H1 (cell line): ENCODE measurements at regions not wholly inside any gene's neighbourhood (a gene's known extent, or its start where the extent isn't known, plus 50 kb on each side); places are given as distances from the start of the nearest gene placed in this dataset.

Experiments used
- CTCF ChIA-PET: fragments of 300-600 bp; sonication (Branson Sonifier 250); formaldehyde crosslinking; loops from one replicate; lab custom pipeline; 2021; ENCODE audit not compliant: partially characterized antibody; lab: Charles Lee
- POLR2A ChIA-PET: fragments of 300-600 bp; sonication (Branson Sonifier 250); formaldehyde crosslinking; loops from one replicate; lab custom pipeline; 2021; ENCODE audit warnings: inconsistent platforms; ENCODE audit not compliant: partially characterized antibody; lab: Charles Lee
- DNase-seq, 2 experiments: peaks; one replicate each; pipeline versions ENCODE4 v3.0.0 to v3.0.0-alpha.2; 2010 to 2022; ENCODE audit warnings: low spot score in 2 of 2, low read depth in 1 of 2, mixed read lengths in 1 of 2
- FAIRE-seq: peaks from 2 replicates; lab custom pipeline; 2011; peaks lifted over from hg19 to GRCh38; lab: Jason Lieb, UNC
- H2AFZ ChIP-seq: 2 replicates; pipeline ENCODE4 v1.8.1; 2012; ENCODE audit warnings: low read length, inconsistent platforms
- H2AK5ac ChIP-seq: 2 replicates; pipeline ENCODE4 v1.6.1; 2013; ENCODE audit warnings: low read depth, low read length
- H2BK120ac ChIP-seq: replicated peaks from 2 replicates; pipeline ENCODE3; 2013; ENCODE audit warnings: low read depth, low read length, inconsistent platforms
- H2BK12ac ChIP-seq: 2 replicates; pipeline ENCODE4 v1.6.1; 2013; ENCODE audit warnings: low read depth, low read length
- H2BK15ac ChIP-seq: 2 replicates; pipeline ENCODE4 v1.6.1; 2013; ENCODE audit warnings: low read length
- H2BK20ac ChIP-seq: 2 replicates; pipeline ENCODE4 v1.6.1; 2013; ENCODE audit warnings: low read length
- H2BK5ac ChIP-seq: 2 replicates; pipeline ENCODE4 v1.6.1; 2013; ENCODE audit warnings: low read depth, low read length
- H3K14ac ChIP-seq: 2 replicates; pipeline ENCODE4 v1.6.1; 2013; ENCODE audit warnings: inconsistent platforms; ENCODE audit not compliant: insufficient read length
- H3K18ac ChIP-seq: 2 replicates; pipeline ENCODE4 v1.6.1; 2013; ENCODE audit warnings: low read length; ENCODE audit errors: extremely low read depth
- H3K23ac ChIP-seq: 2 replicates; pipeline ENCODE4 v1.6.1; 2013; ENCODE audit warnings: inconsistent platforms; ENCODE audit not compliant: insufficient read length
- H3K23me2 ChIP-seq: 2 replicates; pipeline ENCODE4 v1.6.1; 2013; ENCODE audit warnings: low read depth, low read length
- H3K27ac ChIP-seq: 2 replicates; pipeline ENCODE4 v1.6.1; 2011; ENCODE audit warnings: low read depth, low read length, inconsistent platforms
- H3K27me3 ChIP-seq, 4 experiments: replicated peaks in 1 of 4; 1 replicate in 1 of 4; 2 replicates in 3 of 4; pipeline versions ENCODE4 v1.6.1 to v1.8.1; 2011 to 2013; ENCODE audit warnings: low read length in 3 of 4, mild to moderate bottlenecking in 3 of 4, inconsistent platforms in 2 of 4, mixed read lengths in 2 of 4, moderate library complexity in 1 of 4; ENCODE audit not compliant: control insufficient read depth in 3 of 4, insufficient read depth in 3 of 4; ENCODE audit errors: extremely low read depth in 1 of 4
- H3K36me3 ChIP-seq, 4 experiments: 2 replicates each; pipeline versions ENCODE4 v1.6.1 to v1.8.1; 2011 to 2013; ENCODE audit warnings: mild to moderate bottlenecking in 4 of 4, low read length in 3 of 4, moderate library complexity in 2 of 4, control low read depth in 1 of 4, inconsistent platforms in 1 of 4; ENCODE audit not compliant: insufficient read depth in 4 of 4, control insufficient read depth in 2 of 4
- H3K4ac ChIP-seq: replicated peaks from 2 replicates; pipeline ENCODE3; 2013; ENCODE audit warnings: low read length, low read depth, mixed read lengths, inconsistent platforms; ENCODE audit not compliant: insufficient read length
- H3K4me1 ChIP-seq, 4 experiments: replicated peaks in 1 of 4; 1 replicate in 1 of 4; 2 replicates in 3 of 4; pipeline versions ENCODE4 v1.6.1 to v1.8.1; 2011 to 2013; ENCODE audit warnings: low read length in 3 of 4, inconsistent platforms in 2 of 4, mixed read lengths in 1 of 4; ENCODE audit not compliant: insufficient read depth in 4 of 4, control insufficient read depth in 3 of 4
- H3K4me2 ChIP-seq, 2 experiments: 2 replicates each; pipeline versions ENCODE4 v1.6.1 to v1.8.1; 2011 to 2013; ENCODE audit warnings: low read depth in 2 of 2, low read length in 2 of 2, control low read depth in 1 of 2, inconsistent platforms in 1 of 2, mild to moderate bottlenecking in 1 of 2; ENCODE audit not compliant: insufficient read depth in 1 of 2
- H3K4me3 ChIP-seq, 4 experiments: fragments of 200-600, 300-600 bp in 1 of 4; sonication (generic), shearing (Covaris generic), sonication (Bioruptor Twin) in 1 of 4; 2 replicates each; pipeline versions ENCODE4 v1.5.1 to v1.8.1; 2011 to 2016; ENCODE audit warnings: low read length in 4 of 4, low read depth in 3 of 4, control low read depth in 2 of 4, inconsistent platforms in 2 of 4, mild to moderate bottlenecking in 2 of 4, mixed read lengths in 1 of 4, moderate library complexity in 1 of 4; ENCODE audit not compliant: insufficient read depth in 2 of 4; ENCODE audit errors: extremely low read depth in 1 of 4
- H3K56ac ChIP-seq: replicated peaks from 2 replicates; pipeline ENCODE3; 2013; ENCODE audit warnings: low read depth, mild to moderate bottlenecking, mixed read lengths, low read length, inconsistent platforms; ENCODE audit not compliant: insufficient read length
- H3K79me1 ChIP-seq: 2 replicates; pipeline ENCODE4 v1.6.1; 2013; ENCODE audit warnings: low read depth, low read length, control low read depth
- H3K79me2 ChIP-seq, 2 experiments: 2 replicates each; pipeline versions ENCODE4 v1.6.1 to v1.8.1; 2012 to 2013; ENCODE audit warnings: low read length in 2 of 2, mild to moderate bottlenecking in 2 of 2, inconsistent platforms in 1 of 2; ENCODE audit not compliant: insufficient read depth in 2 of 2, control insufficient read depth in 1 of 2
- H3K9ac ChIP-seq, 4 experiments: replicated peaks in 1 of 4; 1 replicate in 1 of 4; 2 replicates in 3 of 4; pipeline versions ENCODE4 v1.6.1 to v1.8.1; 2011 to 2013; ENCODE audit warnings: low read depth in 3 of 4, low read length in 3 of 4, control low read depth in 2 of 4, mild to moderate bottlenecking in 2 of 4, moderate library complexity in 2 of 4, inconsistent platforms in 1 of 4; ENCODE audit errors: extremely low read depth in 1 of 4
- H3K9me3 ChIP-seq, 2 experiments: 2 replicates each; pipeline versions ENCODE4 v1.6.1 to v1.8.1; 2012 to 2013; ENCODE audit warnings: mild to moderate bottlenecking in 2 of 2, moderate library complexity in 2 of 2, control low read depth in 1 of 2, inconsistent platforms in 1 of 2, low read depth in 1 of 2, low read length in 1 of 2, mixed read lengths in 1 of 2; ENCODE audit not compliant: insufficient read depth in 2 of 2
- H4K20me1 ChIP-seq, 2 experiments: replicated peaks in 1 of 2; 2 replicates each; pipeline versions ENCODE3 to v1.8.1; 2011 to 2013; ENCODE audit warnings: inconsistent platforms in 2 of 2, low read length in 2 of 2, mild to moderate bottlenecking in 1 of 2; ENCODE audit not compliant: insufficient read depth in 2 of 2, control insufficient read depth in 1 of 2
- H4K5ac ChIP-seq: 2 replicates; pipeline ENCODE4 v1.6.1; 2013; ENCODE audit warnings: low read length, low read depth, mixed read lengths, inconsistent platforms; ENCODE audit not compliant: insufficient read length
- H4K8ac ChIP-seq: 2 replicates; pipeline ENCODE4 v1.8.0; 2013; ENCODE audit warnings: mild to moderate bottlenecking, moderate library complexity, low read length, inconsistent platforms; ENCODE audit not compliant: insufficient read depth; ENCODE audit errors: extremely low read depth
- H4K91ac ChIP-seq: replicated peaks from 2 replicates; pipeline ENCODE3; 2013; ENCODE audit warnings: low read length, mixed read lengths, inconsistent platforms; ENCODE audit not compliant: insufficient read length
- ASH2L ChIP-seq: fragments of 200-600, 300-600 bp; sonication (generic); IDR thresholded peaks from one replicate; pipeline ENCODE4 v1.7.1; 2017; ENCODE audit warnings: low read length
- BACH1 ChIP-seq: IDR thresholded peaks from 2 replicates; pipeline ENCODE4 v1.6.1; 2012; ENCODE audit warnings: low read length, improper control_type of control experiment
- BCL11A ChIP-seq, 2 experiments: IDR thresholded peaks; one replicate each; pipeline ENCODE4 v1.6.1; 2011; ENCODE audit warnings: low read depth in 2 of 2, low read length in 2 of 2, mild to moderate bottlenecking in 2 of 2
- CHD2 ChIP-seq: IDR thresholded peaks from 2 replicates; pipeline ENCODE4 v1.6.1; 2012; ENCODE audit warnings: low read length, improper control_type of control experiment
- EZH2 ChIP-seq: fragments of 200-600 bp; sonication (generic); IDR thresholded peaks from 2 replicates; pipeline ENCODE4 v1.7.1; 2012; ENCODE audit warnings: low read depth, mild to moderate bottlenecking, moderate library complexity, low read length, inconsistent platforms; ENCODE audit not compliant: severe bottlenecking
- NANOG ChIP-seq: IDR thresholded peaks from 2 replicates; pipeline ENCODE4 v1.6.1; 2011; ENCODE audit warnings: low read length, low read depth, mild to moderate bottlenecking, inconsistent platforms; ENCODE audit not compliant: insufficient read depth, poor library complexity, severe bottlenecking
- RXRA ChIP-seq: IDR thresholded peaks from 2 replicates; pipeline ENCODE4 v1.6.1; 2011; ENCODE audit warnings: low read depth, mild to moderate bottlenecking, low read length, moderate library complexity; ENCODE audit not compliant: insufficient read depth
- SIRT6 ChIP-seq: IDR thresholded peaks from one replicate; pipeline ENCODE4 v1.7.1; 2012; ENCODE audit warnings: low read length, inconsistent platforms
- SUZ12 ChIP-seq: fragments of 200-600 bp; sonication (generic); IDR thresholded peaks from 2 replicates; pipeline ENCODE4 v1.6.1; 2012; ENCODE audit warnings: mild to moderate bottlenecking, inconsistent platforms, low read length, moderate library complexity, mixed read lengths
- TAF7 ChIP-seq: optimal IDR thresholded peaks from 2 replicates; pipeline ENCODE3; 2011; ENCODE audit warnings: low read depth, mild to moderate bottlenecking, inconsistent platforms, low read length, moderate library complexity, borderline replicate concordance
- WGBS, 2 experiments: shearing (Covaris generic) in 1 of 2; methylation state at CpG; one replicate each; pipeline versions ENCODE4 v1.1.6 to v1.1.7; 2013 to 2015; ENCODE audit warnings: low lambda C conversion rate in 2 of 2, mixed read lengths in 2 of 2, inconsistent platforms in 1 of 2, low coverage in 1 of 2, missing lambda C conversion rate in 1 of 2; ENCODE audit not compliant: insufficient replicate concordance in 2 of 2, insufficient coverage in 1 of 2, insufficient read length in 1 of 2; ENCODE audit errors: extremely low coverage in 1 of 2, missing lambda C conversion rate in 1 of 2; 5-methylcytosine and 5-hydroxymethylcytosine counted together
- TF ChIP-seq, protein P1 (sequence below): IDR thresholded peaks from 2 replicates; pipeline ENCODE4 v1.6.1; 2012; ENCODE audit warnings: inconsistent platforms

DNA sequence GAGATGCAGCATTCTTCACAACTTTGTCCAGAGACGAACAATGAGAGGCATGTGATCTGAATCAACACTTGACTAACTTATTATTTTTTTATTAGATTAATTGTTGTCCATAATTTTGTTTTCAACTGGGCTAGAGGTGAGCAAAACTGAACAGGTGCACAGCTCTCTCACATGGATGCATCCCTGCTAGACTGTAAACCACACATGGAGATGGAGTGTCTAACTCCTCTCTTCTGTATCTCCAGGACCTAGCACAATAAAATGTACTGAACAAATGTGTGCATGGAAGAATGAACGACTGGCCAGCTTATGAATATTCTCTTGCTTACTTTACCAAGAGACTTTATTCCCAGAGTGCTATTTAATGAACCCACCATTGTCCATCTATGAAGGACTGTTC is 627.7 kb downstream of the LIG4 start:
- Histone ChIP-seq H3K27me3 (peaks cover 0 to 2% (median 0%) of the 10 kb centered on the region in 4 experiments; a peak in 1 of 7 replicates), H4K20me1 (no peaks in the 10 kb centered on the region), H3K9ac (no peak overlapping the region), H4K91ac (no peak overlapping the region), H3K27ac (no peak overlapping the region), H3K14ac (no peak overlapping the region), H2AFZ (no peak overlapping the region), H3K4me2 (no peak overlapping the region), H4K8ac (no peak overlapping the region), H2BK20ac (no peak overlapping the region), H3K4me3 (no peak overlapping the region), H2BK5ac (no peak overlapping the region), H3K79me2 (no peaks in the 10 kb centered on the region), H3K56ac (no peak overlapping the region), H3K9me3 (no peaks in the 10 kb centered on the region), H2AK5ac (no peak overlapping the region), H2BK120ac (no peak overlapping the region), H4K5ac (no peak overlapping the region), H3K79me1 (no peaks in the 10 kb centered on the region; the same call in 1 of the 2 replicates), H3K23me2 (no peaks in the 10 kb centered on the region), H3K23ac (no peak overlapping the region), H3K4me1 (no peaks in the 10 kb centered on the region), H3K36me3 (no peaks in the 10 kb centered on the region), H3K4ac (no peak overlapping the region), H2BK15ac (no peak overlapping the region), H3K18ac (no peak overlapping the region), H2BK12ac (no peak overlapping the region)
- no peak for DNase-seq
- WGBS, 2 experiments: 88% methylated on average over 2 of the region's 2 CpGs; no CpG with 5 or more reads in 1 of the 2 experiments
- POLR2A ChIA-PET: no interaction called here
- CTCF ChIA-PET: no interaction called here
- TF ChIP-seq SUZ12 (no peak), RXRA (no peak), SIRT6 (no peak), CHD2 (no peak), EZH2 (no peak), BACH1 (no peak), ASH2L (no peak), BCL11A (IDR thresholded peaks at IDR 0.05; ENCODE audit: low read depth in 2 of 2, low read length in 2 of 2) (no peak), NANOG (no peak), TAF7 (no peak)
- TF ChIP-seq, protein P1, sequence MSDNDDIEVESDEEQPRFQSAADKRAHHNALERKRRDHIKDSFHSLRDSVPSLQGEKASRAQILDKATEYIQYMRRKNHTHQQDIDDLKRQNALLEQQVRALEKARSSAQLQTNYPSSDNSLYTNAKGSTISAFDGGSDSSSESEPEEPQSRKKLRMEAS: no peak
- FAIRE-seq: no peak
